ENCODE measurements at regions not wholly inside any gene's neighbourhood (a gene's known extent, or its start where the extent isn't known, plus 50 kb on each side); places are given as distances from the start of the nearest gene placed in this dataset.

GRCh38 chr5:52674815-52675545, 112.7 kb upstream of the ITGA1 start:
- no peak for DNase-seq (ENCODE audit: low spot score)

DNA sequence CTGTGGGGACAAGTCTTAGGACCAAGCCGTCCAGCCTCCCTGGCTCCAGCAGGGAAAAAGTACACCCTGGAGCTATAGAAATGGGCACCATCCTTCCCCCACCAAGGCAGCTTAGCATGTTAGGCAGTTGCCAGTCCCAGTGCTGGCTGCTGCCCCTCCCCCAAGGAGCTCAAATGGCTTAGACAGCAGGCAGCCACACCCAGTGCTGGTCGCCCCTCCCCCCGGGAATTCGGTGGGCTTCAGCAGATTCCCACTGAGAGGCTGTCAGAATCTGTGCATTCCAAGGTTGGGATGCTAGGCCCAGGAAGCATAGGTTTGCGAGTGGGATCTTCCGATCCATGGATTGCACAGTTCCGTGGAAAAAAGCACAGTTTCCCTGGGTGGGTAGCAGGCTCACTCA, 105.2 kb upstream of the ITGA1 start:
- no peak for DNase-seq (ENCODE audit: low spot score)

GRCh38 chr5:52684051-52684450, 103.7 kb upstream of the ITGA1 start:
- no peak for DNase-seq (ENCODE audit: low spot score)

GRCh38 chr5:52685566-52685965, 102.2 kb upstream of the ITGA1 start:
- DNase-seq (ENCODE audit: low spot score), result peak; percentile 19

- DNase-seq (ENCODE audit: low spot score), result no peak
These were observed 101.7 kb upstream of the ITGA1 start for GRCh38 chr5:52685971-52686370.

DNA sequence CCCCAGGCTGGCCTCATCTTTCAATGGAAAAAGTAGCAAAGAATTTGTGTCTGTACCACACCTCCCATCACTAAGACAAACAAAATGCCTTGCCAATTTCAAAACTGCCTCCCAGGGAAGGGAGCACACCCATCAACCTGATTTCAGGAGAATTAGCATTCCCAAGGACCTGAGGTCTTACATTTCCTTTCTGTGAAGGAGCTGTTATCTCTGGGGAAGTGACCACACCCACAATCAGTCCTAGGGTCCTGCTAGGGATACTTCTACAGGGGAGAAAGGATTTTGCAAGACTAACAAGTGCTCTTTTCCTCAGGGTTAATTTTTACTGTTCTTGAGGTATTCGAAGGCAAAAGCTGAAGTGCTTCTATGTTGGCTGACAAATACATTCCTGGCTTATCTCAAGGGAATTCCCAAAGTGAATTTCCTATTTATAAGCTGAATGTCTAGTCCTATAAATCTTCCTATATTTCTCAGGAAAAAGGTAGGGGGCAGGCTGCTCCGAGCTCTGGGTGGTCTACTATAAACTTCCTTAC, 97.4 kb upstream of the ITGA1 start:
- no peak for DNase-seq (ENCODE audit: low spot score)

DNA sequence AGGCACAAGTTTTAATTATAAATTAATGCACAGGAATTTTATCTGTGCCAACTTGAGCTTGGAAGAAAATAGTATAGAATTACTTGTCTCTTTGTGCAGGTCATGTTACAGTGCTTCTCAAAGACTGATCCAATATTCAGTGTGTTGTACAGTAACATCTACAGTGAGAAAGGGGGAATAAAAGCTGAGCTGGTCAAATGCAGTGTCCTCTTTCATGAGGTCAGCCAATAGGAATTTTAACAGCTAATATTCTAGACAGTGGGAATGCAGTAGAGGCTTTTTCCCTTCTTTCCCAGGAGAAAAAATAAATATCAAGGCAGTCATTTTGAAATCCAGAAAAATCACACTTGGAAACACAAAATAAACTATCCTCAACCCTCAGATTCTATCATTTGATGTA, 95.7 kb upstream of the ITGA1 start:
- DNase-seq (ENCODE audit: low spot score), result no peak

DNA sequence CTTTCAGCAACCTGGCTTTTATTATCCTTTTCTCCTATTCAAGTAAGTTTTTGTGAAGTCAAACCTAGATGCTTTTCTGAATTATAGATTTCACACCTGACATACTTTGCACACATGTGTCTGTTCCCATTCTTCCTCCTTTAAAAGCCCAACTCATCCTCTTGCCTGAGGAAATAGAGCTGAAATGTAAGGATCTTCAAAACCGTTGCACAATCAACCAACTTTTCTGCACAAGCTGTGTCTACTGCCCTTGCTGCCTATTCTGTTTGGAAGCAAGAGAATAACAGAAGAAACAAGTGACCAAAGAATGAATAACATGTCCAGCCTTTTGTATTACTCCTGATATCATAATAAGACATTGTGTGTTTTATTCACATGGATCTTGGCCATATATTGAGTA, 95.1 kb upstream of the ITGA1 start:
- DNase-seq (ENCODE audit: low spot score), result no peak

DNA sequence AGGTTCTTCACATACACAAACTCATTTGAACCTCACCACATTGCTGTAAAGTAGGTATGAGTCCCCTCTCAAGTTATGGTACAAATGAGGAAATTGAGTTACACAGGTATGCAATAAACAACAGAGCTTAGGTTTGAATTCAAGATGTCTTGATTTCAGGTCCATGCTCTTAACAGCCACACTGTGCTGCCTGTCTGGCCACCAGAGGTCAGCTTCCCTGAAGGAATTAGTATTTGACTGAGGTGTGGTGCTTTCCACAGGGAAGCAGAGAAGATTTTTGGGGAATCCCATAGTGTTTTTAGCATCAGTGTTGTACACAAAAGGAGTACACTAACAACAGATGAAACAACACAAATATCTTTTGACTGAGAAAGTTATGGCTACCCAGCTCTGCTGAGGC, 94.4 kb upstream of the ITGA1 start:
- peak; percentile 37 for DNase-seq (ENCODE audit: low spot score)

DNA sequence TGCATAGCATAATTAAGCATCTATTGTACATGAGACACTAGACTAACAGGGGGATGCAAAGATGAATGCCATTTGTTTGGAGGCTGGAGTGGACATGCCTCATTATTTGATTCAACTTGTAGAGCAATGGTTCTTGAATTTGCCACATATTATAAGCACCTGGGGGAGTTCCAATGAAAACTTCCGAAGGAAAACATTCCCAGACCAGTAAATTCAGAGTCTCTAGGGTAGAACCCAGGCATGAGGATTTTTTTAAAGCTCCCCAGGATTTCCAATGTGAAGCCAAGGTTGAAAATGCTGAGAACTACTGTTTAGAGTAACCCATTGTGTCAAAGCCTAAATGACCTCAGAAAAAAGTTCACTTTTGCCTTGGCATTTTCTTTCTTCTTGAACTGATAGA, 93.9 kb upstream of the ITGA1 start:
- DNase-seq (ENCODE audit: low spot score), result no peak

DNA sequence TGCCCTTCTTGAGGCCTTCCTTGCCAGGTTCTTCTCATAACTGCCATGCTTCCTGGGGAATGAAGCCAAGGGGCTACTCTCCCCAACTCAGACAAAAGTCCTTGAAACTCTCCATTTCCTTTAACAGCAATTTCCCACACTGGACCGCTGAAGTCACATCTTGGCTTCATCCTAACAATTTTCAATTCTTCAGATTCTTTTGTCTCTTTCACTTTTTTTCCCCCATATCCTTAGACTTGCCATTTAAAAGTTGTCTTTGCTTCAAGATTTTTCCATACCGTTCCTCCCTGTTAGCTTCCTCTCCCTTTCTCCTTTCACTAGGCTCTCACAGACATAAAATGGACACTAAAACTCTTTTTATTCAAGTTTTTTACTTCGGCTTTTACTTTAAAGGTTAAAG, 93.1 kb upstream of the ITGA1 start:
- no peak for DNase-seq (ENCODE audit: low spot score)

- no peak for DNase-seq (ENCODE audit: low spot score)
These were observed 84.8 kb upstream of the ITGA1 start for GRCh38 chr5:52702877-52703276.

DNA sequence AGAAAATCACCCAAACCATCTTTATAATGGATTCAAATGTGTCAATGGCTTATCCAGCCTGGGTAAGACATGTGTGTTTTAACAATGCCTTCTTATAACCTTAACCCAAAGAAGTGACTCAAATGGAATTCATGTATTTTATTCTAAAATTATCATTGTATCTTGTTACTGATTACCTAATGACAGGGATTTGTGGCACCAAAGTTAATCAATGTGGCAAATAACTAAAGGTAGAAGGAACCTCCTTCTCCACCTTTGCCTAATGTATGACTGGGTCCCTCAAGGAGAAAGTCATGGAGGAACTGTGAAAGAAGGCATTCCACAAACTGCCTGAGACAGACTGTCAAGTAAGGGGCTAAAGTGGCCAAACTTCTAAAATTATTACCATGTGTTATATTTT, 84.4 kb upstream of the ITGA1 start:
- no peak for DNase-seq (ENCODE audit: low spot score)

- DNase-seq (ENCODE audit: low spot score), result no peak
These were observed 82.0 kb upstream of the ITGA1 start for GRCh38 chr5:52705720-52706119.

GRCh38 chr5:52706775-52707174, 80.9 kb upstream of the ITGA1 start:
- no peak for DNase-seq (ENCODE audit: low spot score)

DNA sequence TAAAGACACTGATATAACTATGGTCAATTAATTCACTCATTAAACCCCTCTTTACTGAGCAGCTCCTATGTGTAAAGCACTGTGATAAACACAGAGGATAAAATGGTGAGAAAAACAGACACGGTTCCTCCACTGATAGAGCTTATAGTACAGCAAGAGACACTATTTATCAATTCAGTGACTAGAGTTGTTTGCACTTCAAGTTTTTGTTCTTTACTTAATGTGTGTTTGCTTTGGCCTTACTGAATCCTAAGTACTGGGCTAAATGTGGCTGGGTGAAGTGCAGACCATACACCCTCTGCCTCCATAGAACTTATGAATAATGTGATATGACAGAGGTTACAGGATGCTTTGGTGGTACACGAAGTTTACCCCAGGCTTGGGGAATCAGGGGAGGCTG, 80.1 kb upstream of the ITGA1 start:
- no peak for DNase-seq (ENCODE audit: low spot score)

DNA sequence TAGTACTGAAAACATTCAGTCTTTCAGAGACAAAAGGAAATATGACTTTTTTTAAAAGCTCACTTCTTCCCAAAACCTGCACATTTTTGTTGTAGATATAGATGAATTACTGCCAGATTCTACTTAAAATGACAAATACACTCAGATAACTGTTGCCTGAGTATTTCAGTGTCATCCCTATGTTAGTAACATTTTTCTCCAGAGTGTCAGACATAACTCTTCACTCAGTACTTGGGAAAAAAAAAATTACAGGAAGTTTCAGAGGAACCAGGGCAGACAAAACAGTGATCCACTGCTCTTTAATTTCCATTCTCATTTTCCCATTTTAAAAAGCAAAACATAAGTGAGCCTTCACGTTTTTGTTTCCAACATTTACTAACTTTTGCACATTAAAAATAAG, 79.3 kb upstream of the ITGA1 start:
- no peak for DNase-seq (ENCODE audit: low spot score)

DNA sequence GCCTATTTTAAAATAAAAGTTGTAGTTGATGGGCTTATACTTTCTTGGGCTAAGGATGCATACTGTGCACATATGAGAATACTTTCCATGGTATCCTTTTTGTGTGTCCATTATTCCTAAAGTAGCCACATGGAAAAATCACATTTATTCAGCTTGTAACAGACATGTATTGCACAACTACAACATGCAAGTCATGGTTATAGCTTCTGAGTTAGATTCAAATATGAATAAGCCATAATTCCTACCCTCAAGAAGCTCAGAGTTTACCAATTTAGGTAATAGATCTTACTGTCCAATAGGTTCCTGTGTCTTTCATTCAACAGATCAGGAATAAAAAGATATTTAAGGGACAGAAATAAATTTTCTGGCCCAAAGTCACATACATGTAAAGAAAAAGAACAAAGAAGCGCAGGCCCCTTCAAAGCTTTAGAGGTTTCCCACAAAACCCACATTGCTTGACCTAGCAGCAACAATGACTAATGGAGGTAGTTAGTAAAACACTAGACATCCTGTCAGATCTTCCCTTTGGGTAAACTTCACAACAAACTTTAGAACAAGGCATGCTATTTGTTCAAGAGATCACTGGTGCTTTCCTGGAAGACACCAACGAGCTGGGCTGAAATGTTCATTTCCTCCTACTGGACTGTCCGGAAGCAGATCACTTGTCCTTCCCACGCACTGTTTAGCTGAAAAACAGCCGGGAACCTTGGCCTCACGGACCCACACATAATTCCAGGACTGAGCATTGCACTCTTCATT, 78.4 kb upstream of the ITGA1 start:
- no peak for DNase-seq (ENCODE audit: low spot score)

GRCh38 chr5:52710310-52710971, 77.3 kb upstream of the ITGA1 start:
- no peak for DNase-seq (ENCODE audit: low spot score)

DNA sequence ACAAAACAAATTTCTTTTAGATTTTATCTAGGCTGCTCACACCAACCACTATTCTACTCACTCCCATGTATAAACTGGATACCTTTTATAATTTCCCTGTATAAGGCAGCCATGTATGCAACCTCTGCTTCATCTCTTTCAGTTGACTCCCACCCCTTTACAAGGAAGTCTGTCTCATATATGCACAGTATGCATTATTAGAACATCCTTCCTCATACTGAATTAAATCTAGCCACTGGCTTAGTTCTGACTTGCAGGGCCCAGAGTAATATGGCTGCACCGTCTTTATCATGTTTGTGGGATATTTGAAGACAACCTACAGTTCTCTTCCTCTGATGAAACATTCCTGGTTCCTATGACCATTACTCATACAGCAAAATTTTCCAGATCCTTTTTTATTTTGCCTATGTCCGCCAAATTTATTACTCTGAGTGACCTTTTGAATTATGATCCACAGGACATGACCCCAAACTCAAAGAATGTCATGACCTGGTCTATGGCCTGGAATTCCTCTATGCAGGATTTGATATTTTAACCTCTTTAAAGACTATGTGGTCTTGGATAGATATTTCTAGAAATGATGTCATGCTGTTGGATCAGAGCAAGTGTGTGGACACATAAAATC, 76.6 kb upstream of the ITGA1 start:
- no peak for DNase-seq (ENCODE audit: low spot score)

DNA sequence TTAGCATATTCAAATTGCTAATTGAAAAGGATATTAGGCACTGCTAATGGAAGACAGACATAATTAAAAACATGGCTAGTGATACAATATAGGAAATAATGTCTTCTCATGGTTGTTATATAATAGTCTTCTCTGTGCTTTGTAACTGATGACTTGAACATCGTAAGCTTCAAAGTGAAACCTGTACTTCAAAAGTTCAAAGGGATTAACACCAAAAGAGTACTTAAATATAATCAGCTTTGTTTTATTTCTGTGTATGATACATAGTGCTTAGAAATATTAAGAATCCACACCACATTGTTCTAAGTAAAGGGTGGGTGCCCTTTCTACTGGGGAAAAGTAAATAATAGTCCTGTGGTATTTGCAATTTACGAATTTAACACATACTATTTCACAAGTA, 75.4 kb upstream of the ITGA1 start:
- DNase-seq (ENCODE audit: low spot score), result no peak

DNA sequence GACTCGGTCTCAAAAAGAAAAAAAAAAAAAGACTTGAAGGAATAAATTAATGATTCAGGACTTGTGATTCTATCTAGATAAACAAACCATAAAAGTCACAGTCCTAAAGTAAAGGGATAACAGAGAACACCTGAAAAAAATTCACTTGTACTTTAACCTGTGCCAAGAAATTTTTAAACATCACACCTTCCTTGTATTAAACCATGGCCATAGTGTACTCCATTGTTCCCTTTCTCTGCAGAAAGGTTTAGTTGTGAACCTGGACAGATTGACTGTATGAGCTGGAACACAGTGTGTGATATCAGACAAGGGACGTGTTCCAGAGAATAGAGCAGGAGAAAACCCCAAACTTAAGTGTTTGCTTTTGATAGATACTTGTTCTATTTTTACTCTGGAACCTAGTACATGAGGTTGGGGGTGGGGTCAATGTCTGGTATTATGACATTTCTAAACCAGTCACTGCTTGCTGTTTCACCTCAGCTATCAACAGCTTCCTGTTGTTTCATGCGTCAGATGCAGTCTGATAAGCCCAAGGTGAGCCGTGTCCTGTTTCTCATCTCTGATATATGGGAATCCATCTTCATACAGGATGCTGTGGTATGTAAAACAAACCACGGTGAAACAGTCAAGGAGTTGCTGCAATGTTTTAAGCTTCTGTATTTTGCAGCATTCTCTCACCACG, 62.5 kb upstream of the ITGA1 start:
- no peak for DNase-seq (ENCODE audit: low spot score)

All from iPS-NIHi11 (cell line).